Thoracic aorta (tissue), 2 donors: ENCODE measurements at regions not wholly inside any gene's neighbourhood (a gene's known extent, or its start where the extent isn't known, plus 50 kb on each side); places are given as distances from the start of the nearest gene placed in this dataset.
"Not testable (repeated sequence)": the region's sequence is repeated elsewhere in the genome, so short reads cannot be mapped to it uniquely, and the experiment has no call there.

Experiments
- ATAC-seq: fragments of 150-250 bp; one replicate; pipeline ENCODE4 v1.8.0; 2017; ENCODE audit warnings: low read depth; ENCODE audit not compliant: insufficient number of reproducible peaks, low FRiP score
- DNase-seq: peaks from one replicate; pipeline ENCODE4 v3.0.0-alpha.2; 2020; ENCODE audit warnings: low spot score
- H3K27ac ChIP-seq, 2 donors: fragments of 200-600 bp; sonication (generic); 1 replicate in 1 of 2; 2 replicates in 1 of 2; pipeline ENCODE4 v1.5.1; 2016; ENCODE audit warnings: mild to moderate bottlenecking in 2 of 2, moderate library complexity in 2 of 2
- H3K27me3 ChIP-seq: fragments of 200-600 bp; sonication (generic); replicated peaks from 2 replicates; pipeline ENCODE4 v1.6.0; 2016; ENCODE audit warnings: mild to moderate bottlenecking; ENCODE audit not compliant: insufficient read depth
- H3K36me3 ChIP-seq: fragments of 200-600 bp; sonication (generic); one replicate; pipeline ENCODE4 v1.5.1; 2016
- H3K4me1 ChIP-seq, 2 donors: fragments of 200-600 bp; sonication (generic); 1 replicate in 1 of 2; 2 replicates in 1 of 2; pipeline versions ENCODE4 v1.5.1 to v1.6.0; 2016; ENCODE audit warnings: low read depth in 2 of 2, mild to moderate bottlenecking in 1 of 2; ENCODE audit not compliant: control insufficient read depth in 1 of 2
- H3K4me3 ChIP-seq: fragments of 200-600 bp; sonication (generic); 2 replicates; pipeline ENCODE4 v1.5.1; 2016; ENCODE audit warnings: mild to moderate bottlenecking
- H3K9me3 ChIP-seq: fragments of 200-600 bp; sonication (generic); 2 replicates; pipeline ENCODE4 v1.5.1; 2016
- CTCF ChIP-seq: fragments of 200-600 bp; sonication (generic); IDR thresholded peaks from one replicate; pipeline ENCODE4 v1.5.1; 2019; ENCODE audit warnings: antibody characterized with exemption

GRCh38 chr7:70893422-70893821, 238.5 kb upstream of the GALNT17 start:
- Histone ChIP-seq H3K4me1 (no peaks in the 10 kb centered on the region), H3K9me3 (no peaks in the 10 kb centered on the region), H3K27me3 (no peaks in the 10 kb centered on the region), H3K27ac (no peak overlapping the region), H3K36me3 (no peaks in the 10 kb centered on the region), H3K4me3 (no peak overlapping the region)
- TF ChIP-seq CTCF = no peak
- ATAC-seq = no peak
- no peak for DNase-seq

- Histone ChIP-seq H3K36me3 (no peaks in the 10 kb centered on the region), H3K27ac (no peak overlapping the region), H3K4me1 (no peaks in the 10 kb centered on the region), H3K27me3 (no peaks in the 10 kb centered on the region), H3K9me3 (no peaks in the 10 kb centered on the region), H3K4me3 (no peak overlapping the region)
- ATAC-seq = no peak
- DNase-seq = no peak
- no peak for TF ChIP-seq CTCF
These were observed 237.8 kb upstream of the GALNT17 start for GRCh38 chr7:70893971-70894715.

- no peak for ATAC-seq
- no peak for TF ChIP-seq CTCF
- DNase-seq = no peak
- Histone ChIP-seq H3K4me1 (no peaks in the 10 kb centered on the region), H3K36me3 (no peaks in the 10 kb centered on the region), H3K27ac (no peak overlapping the region), H3K4me3 (no peak overlapping the region), H3K9me3 (no peaks in the 10 kb centered on the region), H3K27me3 (no peaks in the 10 kb centered on the region)
These were observed 237.1 kb upstream of the GALNT17 start for GRCh38 chr7:70894799-70895198.

GRCh38 chr7:70895337-70896200, 236.4 kb upstream of the GALNT17 start:
- not testable (repeated sequence) for H3K27me3 ChIP-seq, ATAC-seq, H3K4me3 ChIP-seq, H3K4me1 ChIP-seq, DNase-seq, H3K36me3 ChIP-seq, H3K27ac ChIP-seq, H3K9me3 ChIP-seq

GRCh38 chr7:70907259-70908247, 224.4 kb upstream of the GALNT17 start:
- no peak overlapping the region for H3K27ac ChIP-seq
- no peaks in the 10 kb centered on the region for H3K27me3 ChIP-seq
- H3K36me3 ChIP-seq = no peaks in the 10 kb centered on the region
- DNase-seq (no peak), ATAC-seq (no peak)
- H3K4me1 ChIP-seq = no peaks in the 10 kb centered on the region
- no peak for TF ChIP-seq CTCF
- no peaks in the 10 kb centered on the region for H3K9me3 ChIP-seq
- H3K4me3 ChIP-seq = no peak overlapping the region
